ENCODE measurements at regions not wholly inside any gene's neighbourhood (a gene's known extent, or its start where the extent isn't known, plus 50 kb on each side); places are given as distances from the start of the nearest gene placed in this dataset.

DNA sequence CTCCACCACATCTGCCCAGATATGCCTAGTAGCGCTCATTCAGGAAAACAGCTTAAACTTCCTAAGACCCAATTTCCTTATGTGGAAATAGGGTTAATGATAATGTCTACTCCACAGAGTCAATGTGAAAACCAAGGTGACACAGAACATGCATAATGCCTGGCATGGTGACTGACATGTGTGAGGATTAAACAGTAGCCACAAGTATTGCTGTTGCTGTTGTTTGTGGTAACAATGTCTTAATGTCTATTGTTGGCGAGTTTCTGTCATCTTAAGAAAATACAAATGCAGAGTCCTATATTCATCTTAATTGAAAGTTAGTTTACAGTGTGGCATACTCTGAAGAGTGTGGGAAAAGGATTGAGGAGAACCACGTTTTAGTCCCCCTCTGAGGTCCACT lies 75.6 kb upstream of the NGF start:
- no peak for DNase-seq (ENCODE audit: low read depth in 2 of 2)

DNA sequence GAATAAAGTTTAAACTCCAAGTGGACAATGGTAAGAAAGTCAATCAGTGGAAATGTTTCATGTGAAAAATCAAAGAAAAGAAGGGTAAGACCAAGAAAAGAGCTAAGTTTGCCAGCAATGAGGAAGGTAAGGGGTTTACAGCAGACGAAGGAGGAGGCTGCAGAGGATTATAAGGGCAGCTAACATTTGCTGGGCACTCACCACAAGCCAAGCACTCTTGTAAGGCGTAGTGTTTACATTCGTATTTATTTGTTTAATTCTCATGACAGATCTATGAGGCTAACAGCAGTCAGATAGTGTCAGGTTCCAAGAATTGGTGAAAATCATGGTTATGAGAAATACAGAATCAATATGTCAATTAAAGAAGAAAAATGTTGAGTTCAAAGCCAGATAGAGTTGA lies 75.2 kb upstream of the NGF start:
- no peak for DNase-seq (ENCODE audit: low read depth in 2 of 2)

DNA sequence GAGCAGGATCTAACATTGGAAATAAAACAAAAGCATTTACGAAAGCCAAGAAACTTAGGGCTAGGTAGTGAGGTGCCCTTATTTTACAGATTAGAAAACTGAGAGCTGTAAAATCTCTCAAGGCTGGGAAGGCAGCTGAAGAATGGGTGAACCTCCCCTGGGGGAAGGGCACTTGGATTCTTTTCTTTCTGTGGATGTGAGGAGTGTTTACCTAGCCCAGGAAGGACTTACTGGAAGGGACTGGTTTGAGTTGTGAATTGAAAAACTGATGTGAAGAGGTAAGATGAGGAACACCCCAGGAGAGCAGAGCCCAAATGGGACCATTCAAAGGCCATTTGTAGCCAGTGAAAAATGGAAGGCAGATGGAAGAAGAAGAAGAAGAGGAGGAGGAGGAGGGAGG lies 74.7 kb upstream of the NGF start:
- DNase-seq (ENCODE audit: low read depth in 2 of 2), result no peak

DNA sequence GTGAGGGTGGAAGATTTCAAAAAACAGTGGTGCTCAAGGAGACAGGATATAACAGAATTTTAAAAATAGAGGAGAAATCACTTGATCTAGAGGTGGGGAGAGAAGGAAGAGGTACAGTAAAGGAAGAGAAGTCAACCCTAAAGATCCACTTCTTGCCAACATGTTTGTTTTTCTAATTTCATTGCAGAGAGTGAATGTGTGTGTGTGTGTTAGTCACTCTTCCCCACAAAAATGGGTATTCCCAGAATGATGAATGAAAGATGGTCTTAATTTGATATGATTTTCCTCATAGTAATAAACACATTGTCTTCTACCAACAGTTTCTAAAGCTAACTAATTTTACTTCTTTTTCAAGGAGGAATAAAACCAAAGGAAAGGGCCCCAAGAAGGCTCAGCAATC lies 74.2 kb upstream of the NGF start:
- DNase-seq (ENCODE audit: low read depth in 2 of 2), result no peak

DNA sequence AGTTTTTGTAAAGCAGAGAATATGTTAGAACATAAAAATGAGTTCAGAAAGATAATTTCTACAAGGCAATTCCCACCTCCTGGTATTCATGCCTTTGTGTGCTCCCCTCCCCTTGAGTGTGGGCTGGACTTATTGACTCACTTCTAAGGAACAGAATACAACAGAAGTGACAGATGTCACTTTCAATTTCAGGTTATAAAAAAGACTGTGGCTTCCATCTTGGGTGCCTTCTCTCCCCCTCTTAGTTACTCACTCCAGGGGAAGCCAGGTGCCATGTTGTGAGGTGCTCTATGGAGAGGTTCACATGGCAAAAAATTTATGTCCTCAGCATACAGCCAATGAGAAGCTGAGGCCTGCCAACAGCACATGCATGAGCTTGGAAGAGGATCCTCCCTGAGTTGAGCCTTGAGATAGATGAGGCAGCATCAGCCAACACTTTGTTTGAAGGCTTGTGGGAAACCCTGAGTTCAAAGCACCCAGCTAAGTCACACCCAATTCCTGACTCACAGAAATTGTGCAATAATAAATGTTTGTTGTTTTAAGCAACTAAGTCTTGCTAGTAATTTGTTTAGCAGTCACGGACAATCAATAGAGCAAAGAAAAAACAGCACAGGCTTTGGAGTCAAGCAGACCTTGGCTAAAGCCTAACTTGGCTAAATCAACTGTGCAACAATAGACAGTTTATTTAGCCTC lies 73.5 kb upstream of the NGF start:
- no peak for DNase-seq (ENCODE audit: low read depth in 2 of 2)

DNA sequence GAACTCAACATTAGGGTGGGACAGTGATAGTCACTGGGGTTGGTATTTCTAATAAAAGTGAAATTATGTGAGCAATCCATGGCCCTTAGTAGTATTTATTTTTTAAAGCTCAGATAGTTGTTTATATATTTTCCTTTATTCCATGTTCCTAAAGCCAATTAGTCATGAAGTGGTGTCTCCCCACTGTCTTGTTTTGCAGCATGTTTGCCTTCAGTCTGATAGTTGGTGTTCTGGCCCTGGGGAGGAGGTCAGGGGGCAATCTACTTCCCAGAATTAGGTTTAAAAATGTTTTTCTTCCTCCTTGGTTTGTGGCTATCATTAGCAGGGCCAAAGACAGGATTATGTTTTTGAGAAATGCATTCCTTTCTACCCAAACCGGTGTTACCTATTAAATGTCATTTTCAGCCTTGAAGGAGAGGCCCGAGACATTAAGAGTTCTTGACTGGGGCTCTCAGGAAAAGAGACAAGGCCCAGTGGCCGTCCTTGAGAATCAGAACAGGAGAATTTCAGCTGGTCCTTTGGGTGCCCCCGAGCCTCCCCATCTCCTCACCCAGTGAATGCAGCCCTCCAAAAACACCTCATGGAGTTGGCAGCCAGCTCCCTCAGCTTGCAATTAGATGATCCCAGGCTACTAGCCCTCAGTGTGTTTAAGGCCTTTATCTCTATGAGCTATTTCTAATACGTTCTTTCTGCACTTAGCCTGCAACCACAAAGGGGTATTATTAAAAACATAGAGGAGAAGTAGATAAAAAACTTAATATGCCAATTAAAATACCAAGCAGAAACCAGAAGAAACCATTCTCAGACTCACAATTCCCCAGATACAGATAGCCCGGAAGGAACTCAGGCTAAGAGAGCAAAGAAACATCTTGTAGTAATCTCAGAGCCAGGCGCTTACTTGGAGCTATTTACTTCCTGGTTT lies 71.3 kb upstream of the NGF start:
- no peak for DNase-seq (ENCODE audit: low read depth in 2 of 2)

DNA sequence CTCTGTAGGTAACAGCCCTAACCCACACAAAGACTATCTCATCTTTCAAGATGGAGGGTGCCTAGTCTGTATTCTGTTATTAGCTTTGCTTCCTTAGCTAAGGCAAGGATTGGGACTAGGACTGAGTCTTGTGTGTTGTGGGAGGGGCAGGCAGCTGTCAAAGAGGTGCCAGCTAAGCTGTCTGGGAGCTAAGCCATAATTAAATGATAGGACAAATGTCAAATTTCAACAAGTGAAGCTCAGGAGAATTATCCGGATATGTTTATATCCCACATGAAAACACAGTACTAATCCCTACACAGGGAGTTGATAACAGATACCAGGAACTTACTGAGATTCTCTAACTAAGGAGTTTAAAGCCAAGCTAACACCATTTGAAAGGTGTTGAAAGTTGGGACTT lies 70.5 kb upstream of the NGF start:
- no peak for DNase-seq (ENCODE audit: low read depth in 2 of 2)

DNA sequence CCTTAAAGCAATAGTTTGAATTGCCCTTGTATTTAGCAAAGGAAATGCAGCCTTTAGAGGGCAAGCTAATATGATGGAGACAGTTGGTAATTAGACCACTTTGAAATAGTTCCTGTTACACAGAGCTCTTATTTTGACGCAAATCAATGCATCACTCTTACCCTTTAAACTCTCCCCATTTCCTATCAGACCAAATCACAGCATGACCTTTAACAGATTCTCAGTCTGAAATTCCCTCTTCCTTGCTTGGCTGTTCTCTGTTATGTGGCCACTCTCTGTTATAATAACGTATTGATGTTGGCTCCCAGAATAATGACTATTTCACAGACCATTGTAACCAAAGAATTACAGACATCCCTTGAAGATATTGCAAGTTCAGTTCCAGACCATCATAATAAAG lies 66.9 kb upstream of the NGF start:
- DNase-seq (ENCODE audit: low read depth in 2 of 2), result no peak

DNA sequence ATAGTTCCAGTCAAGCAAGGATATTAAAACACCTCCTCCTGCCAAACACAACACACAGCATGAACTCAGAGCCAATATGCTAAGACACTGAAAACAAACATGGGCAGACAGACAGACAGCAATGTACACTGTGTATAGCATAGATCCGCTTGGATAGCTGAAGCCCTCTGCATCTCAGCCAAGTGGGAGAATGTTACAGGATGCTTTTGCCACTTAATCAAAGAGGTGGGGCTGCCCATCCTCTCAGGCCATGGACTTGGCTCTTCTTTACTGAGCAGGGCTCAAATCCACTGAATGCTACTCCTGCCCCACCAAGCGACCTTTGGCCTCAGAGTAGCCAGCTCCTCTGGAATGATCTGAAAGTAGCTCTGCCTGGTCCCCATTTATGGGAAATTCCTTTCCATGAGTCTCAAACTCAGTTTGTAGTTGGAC lies 64.7 kb upstream of the NGF start:
- DNase-seq (ENCODE audit: low read depth in 2 of 2), result no peak

DNA sequence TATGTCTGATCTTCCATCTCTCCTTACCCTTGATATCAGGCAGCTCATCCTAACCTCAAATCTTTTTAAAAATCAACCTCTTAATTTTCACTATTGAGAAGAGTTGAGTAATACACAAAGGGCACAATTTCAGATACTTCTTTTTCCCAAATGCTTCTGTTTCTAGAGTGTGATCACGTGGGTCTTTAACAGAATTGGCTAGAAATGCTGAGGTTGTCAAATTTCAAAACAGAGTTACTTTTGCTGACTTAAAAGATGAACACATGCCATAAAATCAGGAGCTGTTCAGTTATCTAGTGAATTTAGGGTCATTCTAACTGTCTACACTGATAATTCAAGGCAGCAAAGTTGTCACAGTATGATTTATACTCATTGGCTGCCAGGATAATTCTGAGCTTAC lies 63.6 kb upstream of the NGF start:
- no peak for DNase-seq (ENCODE audit: low read depth in 2 of 2)

DNA sequence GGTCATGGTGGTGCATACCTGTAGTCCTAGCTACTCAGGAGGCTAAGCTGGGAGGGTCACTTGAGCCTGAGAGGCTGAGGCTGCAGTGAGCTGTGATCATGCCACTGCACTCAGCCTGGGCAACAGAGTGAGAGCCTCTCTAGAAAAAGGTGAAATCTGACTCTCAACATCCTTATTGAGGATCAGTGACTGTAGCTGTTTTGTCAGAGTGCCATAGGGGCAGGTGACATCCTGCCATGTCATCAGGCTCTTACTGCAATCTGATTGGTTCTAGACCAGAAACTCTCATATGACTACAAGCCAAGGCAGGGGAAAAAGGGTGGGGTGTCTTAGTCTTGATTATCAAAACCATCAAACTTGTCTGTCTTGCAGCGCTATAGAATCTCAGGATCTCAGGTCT lies 62.8 kb upstream of the NGF start:
- no peak for DNase-seq (ENCODE audit: low read depth in 2 of 2)

DNA sequence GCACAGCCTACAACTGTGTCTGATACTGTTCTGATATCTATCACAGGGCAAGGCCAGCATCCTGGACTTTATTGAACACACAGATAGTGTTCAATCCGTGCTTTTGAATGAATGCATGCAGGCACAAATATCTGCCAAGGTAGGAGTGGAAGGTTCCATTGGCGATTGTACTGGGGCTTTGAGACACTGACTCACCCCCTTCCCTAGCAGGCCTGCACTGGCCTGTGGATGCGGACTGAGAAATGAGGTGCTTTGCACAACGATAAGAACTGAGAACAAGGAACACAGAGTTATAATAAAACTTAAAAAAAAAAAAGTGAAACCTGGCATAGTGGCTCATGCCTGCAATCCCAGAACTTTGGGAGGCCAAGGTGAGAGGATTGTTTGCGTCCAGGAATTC lies 62.4 kb upstream of the NGF start:
- no peak for DNase-seq (ENCODE audit: low read depth in 2 of 2)

DNA sequence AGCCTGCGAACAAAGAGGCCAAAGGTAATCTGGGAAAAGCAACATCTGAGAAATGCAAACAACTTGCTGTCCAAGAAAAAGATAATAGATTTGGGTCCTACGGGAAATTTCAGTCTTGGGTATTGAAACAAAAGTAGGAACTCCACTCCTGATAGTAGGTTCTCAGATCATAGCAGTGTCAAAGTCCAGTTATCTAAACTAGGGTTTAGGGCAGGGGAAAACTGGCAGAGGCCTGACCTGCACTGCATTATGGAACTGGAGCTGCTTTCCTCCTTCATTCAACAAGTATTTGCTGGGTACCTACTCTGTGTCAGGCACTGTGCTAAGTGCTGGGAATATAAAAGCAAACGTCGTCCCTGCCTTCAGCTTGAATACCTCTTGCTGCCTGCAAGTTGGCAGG lies 60.7 kb upstream of the NGF start:
- DNase-seq (ENCODE audit: low read depth in 2 of 2), result no peak
